Mucosa of stomach (tissue), 1 donor: ENCODE measurements at regions not wholly inside any gene's neighbourhood (a gene's known extent, or its start where the extent isn't known, plus 50 kb on each side); places are given as distances from the start of the nearest gene placed in this dataset.
"Not testable (repeated sequence)": the region's sequence is repeated elsewhere in the genome, so short reads cannot be mapped to it uniquely, and the experiment has no call there.

Experiments used
- H3K27me3 ChIP-seq: one replicate; pipeline ENCODE4 v1.7.0; 2013; ENCODE audit warnings: mild to moderate bottlenecking, low read length; ENCODE audit not compliant: control insufficient read depth, insufficient read depth
- H3K36me3 ChIP-seq: one replicate; pipeline ENCODE4 v1.7.0; 2013; ENCODE audit warnings: low read length; ENCODE audit not compliant: control insufficient read depth, insufficient read depth
- H3K4me1 ChIP-seq: one replicate; pipeline ENCODE4 v1.7.0; 2013; ENCODE audit warnings: mild to moderate bottlenecking, low read length; ENCODE audit not compliant: control insufficient read depth, insufficient read depth
- H3K4me3 ChIP-seq: one replicate; pipeline ENCODE4 v1.7.0; 2013; ENCODE audit warnings: low read length
- H3K9ac ChIP-seq: one replicate; pipeline ENCODE4 v1.7.0; 2013; ENCODE audit warnings: mild to moderate bottlenecking, low read length, moderate library complexity
- H3K9me3 ChIP-seq: one replicate; pipeline ENCODE4 v1.7.0; 2013; ENCODE audit warnings: mild to moderate bottlenecking, low read length, moderate library complexity; ENCODE audit not compliant: control insufficient read depth
- donor health status: Pancreatic carcinoma.

GRCh38 chr1:204756811-204757210 lies 71.3 kb upstream of the LRRN2 start:
- peaks cover 7% of the 10 kb centered on the region for H3K27me3 ChIP-seq
- no peaks in the 10 kb centered on the region for H3K9me3 ChIP-seq

DNA sequence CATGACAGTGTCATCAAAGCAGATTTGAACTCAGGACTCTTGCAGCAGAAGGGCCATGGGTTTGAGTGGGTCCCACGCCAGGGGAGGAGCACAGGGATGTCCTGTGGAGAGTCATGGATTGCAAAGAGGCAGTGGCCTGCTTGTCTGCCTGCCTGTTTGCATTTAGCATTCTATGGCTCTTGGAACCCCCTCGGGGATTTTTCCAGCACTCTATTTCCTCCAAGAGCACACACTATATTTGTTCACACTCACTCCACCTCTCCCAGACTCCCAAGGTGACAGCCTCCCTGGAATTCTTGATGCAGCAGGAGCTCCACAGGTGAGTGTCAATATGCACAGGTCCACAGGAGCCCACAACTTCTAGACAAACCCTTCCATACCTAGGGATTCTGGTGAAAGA lies 73.1 kb upstream of the LRRN2 start:
- no peaks in the 10 kb centered on the region for H3K27me3 ChIP-seq
- H3K9ac ChIP-seq = no peak overlapping the region
- no peaks in the 10 kb centered on the region for H3K9me3 ChIP-seq
- H3K4me1 ChIP-seq = peaks cover under 1% of the 10 kb centered on the region
- no peaks in the 10 kb centered on the region for H3K36me3 ChIP-seq
- H3K4me3 ChIP-seq = no peak overlapping the region

More at GRCh38 chr1:204756811-204757210, 71.3 kb upstream of the LRRN2 start:
- H3K4me1 ChIP-seq = no peaks in the 10 kb centered on the region
- no peak overlapping the region for H3K9ac ChIP-seq
- no peaks in the 10 kb centered on the region for H3K36me3 ChIP-seq
- H3K4me3 ChIP-seq = no peak overlapping the region

GRCh38 chr1:204760350-204760749 lies 74.8 kb upstream of the LRRN2 start:
- Histone ChIP-seq H3K36me3 (no peaks in the 10 kb centered on the region), H3K4me3 (no peak overlapping the region), H3K9ac (no peak overlapping the region), H3K9me3 (no peaks in the 10 kb centered on the region), H3K27me3 (no peaks in the 10 kb centered on the region), H3K4me1 (peaks cover 8% of the 10 kb centered on the region)

DNA sequence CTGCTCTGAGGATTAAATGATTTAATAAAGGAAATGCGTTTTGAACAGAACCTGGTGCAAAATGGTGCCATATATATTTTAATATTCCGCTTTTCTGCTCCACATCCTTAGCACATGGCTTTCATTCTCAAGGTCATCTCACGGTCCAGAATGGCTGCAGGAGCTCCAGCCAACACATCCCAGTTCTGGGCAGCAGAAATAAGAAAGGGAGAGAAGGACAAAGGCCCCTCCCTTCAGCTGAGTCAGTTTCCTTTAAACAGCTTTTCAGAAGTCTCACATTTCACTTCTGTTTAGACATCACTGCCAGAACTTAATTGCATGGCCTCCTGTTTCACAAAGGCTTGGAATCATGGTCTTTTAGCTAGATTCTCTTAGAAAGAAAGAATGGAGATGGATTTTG lies 75.2 kb upstream of the LRRN2 start:
- peaks cover 8% of the 10 kb centered on the region for H3K4me1 ChIP-seq
- H3K4me3 ChIP-seq = no peak overlapping the region
- no peaks in the 10 kb centered on the region for H3K36me3 ChIP-seq
- H3K9me3 ChIP-seq = no peaks in the 10 kb centered on the region
- no peak overlapping the region for H3K9ac ChIP-seq
- H3K27me3 ChIP-seq = no peaks in the 10 kb centered on the region

- Histone ChIP-seq H3K4me3 (no peak overlapping the region), H3K27me3 (peaks cover 20% of the 10 kb centered on the region), H3K9me3 (no peaks in the 10 kb centered on the region), H3K9ac (no peak overlapping the region), H3K36me3 (no peaks in the 10 kb centered on the region), H3K4me1 (peaks cover 8% of the 10 kb centered on the region)
These were observed 78.4 kb upstream of the LRRN2 start for GRCh38 chr1:204763773-204764427.

DNA sequence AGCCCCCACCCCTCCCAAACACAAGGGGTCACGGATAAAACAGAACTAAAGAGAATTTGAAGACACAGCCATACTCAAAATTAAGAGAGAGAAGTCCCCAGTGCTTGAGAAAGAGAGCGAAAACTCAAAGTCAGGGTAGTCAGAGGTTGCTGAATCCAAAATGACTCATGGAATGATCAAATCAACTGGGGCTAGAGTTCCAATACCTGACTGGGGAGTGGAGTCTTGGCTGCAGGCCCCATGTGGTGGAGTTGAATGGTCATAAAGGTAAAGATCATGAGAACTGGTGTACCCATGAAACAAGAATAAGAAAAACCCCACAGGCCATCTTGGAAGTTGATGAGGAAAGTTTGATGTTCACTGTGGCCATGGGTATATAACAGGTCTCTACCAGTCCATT lies 84.5 kb upstream of the LRRN2 start:
- Histone ChIP-seq H3K4me3 (no peak overlapping the region), H3K4me1 (no peaks in the 10 kb centered on the region), H3K36me3 (no peaks in the 10 kb centered on the region), H3K9ac (no peak overlapping the region), H3K27me3 (peaks cover 49% of the 10 kb centered on the region), H3K9me3 (no peaks in the 10 kb centered on the region)

DNA sequence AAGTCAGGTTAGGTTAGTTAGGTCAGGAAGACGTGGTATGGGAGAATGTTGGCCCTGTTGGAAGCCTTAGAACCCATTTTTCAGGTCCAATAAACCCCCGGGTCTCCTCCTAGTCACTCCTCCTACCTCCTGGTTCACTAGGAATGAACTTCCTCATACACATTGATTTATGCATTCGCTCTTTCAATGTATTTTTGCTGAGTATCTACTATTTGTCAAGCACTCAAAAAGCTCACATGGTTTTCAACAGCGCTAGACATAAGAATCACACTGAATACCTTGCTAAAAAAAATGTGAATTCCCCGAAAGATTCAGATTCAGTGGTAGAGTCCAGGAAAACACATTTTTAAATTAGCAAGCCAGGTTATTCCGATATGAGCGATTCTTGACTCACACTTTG lies 85.8 kb upstream of the LRRN2 start:
- H3K36me3 ChIP-seq = no peaks in the 10 kb centered on the region
- H3K4me1 ChIP-seq = no peaks in the 10 kb centered on the region
- no peak overlapping the region for H3K4me3 ChIP-seq
- no peaks in the 10 kb centered on the region for H3K9me3 ChIP-seq
- H3K9ac ChIP-seq = no peak overlapping the region
- peaks cover 45% of the 10 kb centered on the region for H3K27me3 ChIP-seq

GRCh38 chr1:204773246-204773645 lies 87.7 kb upstream of the LRRN2 start:
- no peaks in the 10 kb centered on the region for H3K9me3 ChIP-seq
- peaks cover 30% of the 10 kb centered on the region for H3K27me3 ChIP-seq
- H3K36me3 ChIP-seq = no peaks in the 10 kb centered on the region
- no peaks in the 10 kb centered on the region for H3K4me1 ChIP-seq
- no peak overlapping the region for H3K4me3 ChIP-seq
- no peak overlapping the region for H3K9ac ChIP-seq

DNA sequence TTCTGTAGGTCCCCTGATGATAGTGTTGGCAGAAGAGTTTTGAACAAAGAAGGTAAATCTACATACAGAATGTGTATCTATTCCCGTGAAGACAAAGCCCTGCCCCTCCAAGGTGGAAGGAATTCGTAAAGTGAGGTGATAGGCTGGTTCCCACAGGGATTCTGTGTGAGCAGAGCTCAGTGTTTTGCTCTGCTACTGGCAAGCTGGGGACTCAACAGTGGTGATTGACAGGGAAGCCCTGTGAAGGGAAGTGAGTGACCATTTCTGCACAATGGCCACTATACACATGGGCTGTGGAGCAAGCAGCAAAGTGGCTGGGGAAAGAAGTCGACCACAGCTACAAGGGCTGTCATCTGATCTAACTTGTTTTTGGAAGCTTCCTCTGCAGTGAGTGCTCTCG lies 90.0 kb upstream of the LRRN2 start:
- H3K27me3 ChIP-seq = peaks cover 21% of the 10 kb centered on the region
- no peak overlapping the region for H3K4me3 ChIP-seq

DNA sequence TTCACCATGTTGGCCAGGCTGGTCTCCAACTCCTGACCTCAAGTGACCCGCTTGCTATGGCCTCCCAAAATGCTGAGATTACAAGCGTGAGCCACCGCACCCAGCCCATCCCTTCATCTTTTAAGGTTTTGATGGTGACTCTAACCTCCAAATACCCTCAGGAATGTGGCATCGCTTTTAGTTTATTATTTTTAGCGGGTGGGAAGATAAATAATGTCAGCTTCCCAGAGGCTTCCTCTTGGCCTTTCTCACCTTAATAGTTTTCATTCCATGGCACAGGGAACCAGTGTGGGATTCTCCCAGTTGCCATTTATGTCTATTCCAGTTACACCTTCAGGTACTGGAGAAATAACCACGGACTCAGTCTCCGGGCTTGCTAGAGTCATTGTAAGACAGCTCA lies 92.1 kb upstream of the LRRN2 start:
- Histone ChIP-seq H3K9ac (no peak overlapping the region), H3K4me3 (no peak overlapping the region), H3K9me3 (no peaks in the 10 kb centered on the region), H3K27me3 (peaks cover 14% of the 10 kb centered on the region), H3K36me3 (no peaks in the 10 kb centered on the region), H3K4me1 (no peaks in the 10 kb centered on the region)

More for the DNA sequence above, 90.0 kb upstream of the LRRN2 start:
- Histone ChIP-seq H3K36me3 (no peaks in the 10 kb centered on the region), H3K9ac (no peak overlapping the region), H3K9me3 (no peaks in the 10 kb centered on the region), H3K4me1 (no peaks in the 10 kb centered on the region)

GRCh38 chr1:204780630-204781029 lies 90.0 kb upstream of the NFASC start:
- no peaks in the 10 kb centered on the region for H3K4me1 ChIP-seq
- H3K9me3 ChIP-seq = no peaks in the 10 kb centered on the region
- no peak overlapping the region for H3K9ac ChIP-seq
- no peak overlapping the region for H3K4me3 ChIP-seq
- H3K27me3 ChIP-seq = no peaks in the 10 kb centered on the region
- H3K36me3 ChIP-seq = no peaks in the 10 kb centered on the region

DNA sequence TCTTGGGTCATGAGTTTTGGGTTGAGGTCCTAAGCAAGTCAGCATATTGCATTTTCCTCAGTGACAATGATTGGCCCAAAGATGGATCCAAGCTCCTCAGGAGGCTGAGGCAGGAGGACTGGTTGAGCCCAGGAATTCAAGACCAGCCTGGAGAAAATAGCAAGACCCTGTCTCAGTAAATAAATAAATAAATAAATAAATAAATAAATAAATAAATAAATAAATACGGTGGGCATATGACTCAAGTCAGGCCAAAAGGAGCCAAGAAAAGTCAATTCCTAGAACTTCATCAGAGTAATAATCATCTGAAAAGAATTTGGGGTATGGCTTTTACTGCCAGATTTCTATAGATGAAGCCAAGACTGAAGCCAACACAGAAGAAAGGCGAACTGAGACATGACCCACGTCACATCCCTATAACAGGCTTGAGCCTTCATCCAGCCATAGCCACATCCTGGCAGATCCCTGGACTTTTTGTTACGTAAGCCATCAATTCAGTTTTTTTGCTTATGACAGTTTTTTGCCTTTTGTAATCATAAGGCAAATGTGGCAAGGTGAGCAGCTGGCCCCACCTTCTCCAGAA lies 88.5 kb upstream of the NFASC start:
- H3K4me1 ChIP-seq = no peaks in the 10 kb centered on the region

DNA sequence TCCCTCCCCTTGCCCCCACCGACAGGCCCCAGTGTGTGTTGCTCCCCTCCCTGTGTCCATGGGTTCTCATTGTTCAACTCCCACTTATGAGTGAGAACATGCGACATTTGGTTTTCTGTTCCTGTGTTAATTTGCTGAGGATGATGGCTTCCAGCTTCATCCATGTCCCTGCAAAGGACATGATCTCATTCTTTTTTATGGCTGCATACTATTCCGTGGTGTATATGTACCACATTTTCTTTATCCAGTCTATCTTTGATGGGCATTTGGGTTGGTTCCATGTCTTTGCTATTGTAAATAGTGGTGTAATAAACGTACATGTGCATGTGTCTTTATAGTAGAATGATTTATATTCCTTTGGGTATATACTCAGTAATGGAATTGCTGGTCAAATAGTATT lies 85.6 kb upstream of the NFASC start:
- H3K9me3 ChIP-seq, H3K9ac ChIP-seq, H3K4me1 ChIP-seq, H3K27me3 ChIP-seq, H3K36me3 ChIP-seq, H3K4me3 ChIP-seq: not testable (repeated sequence)

More for the DNA sequence above, 88.5 kb upstream of the NFASC start:
- Histone ChIP-seq H3K9ac (no peak overlapping the region), H3K9me3 (no peaks in the 10 kb centered on the region), H3K4me3 (no peak overlapping the region), H3K27me3 (no peaks in the 10 kb centered on the region), H3K36me3 (no peaks in the 10 kb centered on the region)
